ENCODE measurements at regions not wholly inside any gene's neighbourhood (a gene's known extent, or its start where the extent isn't known, plus 50 kb on each side); places are given as distances from the start of the nearest gene placed in this dataset.

DNA sequence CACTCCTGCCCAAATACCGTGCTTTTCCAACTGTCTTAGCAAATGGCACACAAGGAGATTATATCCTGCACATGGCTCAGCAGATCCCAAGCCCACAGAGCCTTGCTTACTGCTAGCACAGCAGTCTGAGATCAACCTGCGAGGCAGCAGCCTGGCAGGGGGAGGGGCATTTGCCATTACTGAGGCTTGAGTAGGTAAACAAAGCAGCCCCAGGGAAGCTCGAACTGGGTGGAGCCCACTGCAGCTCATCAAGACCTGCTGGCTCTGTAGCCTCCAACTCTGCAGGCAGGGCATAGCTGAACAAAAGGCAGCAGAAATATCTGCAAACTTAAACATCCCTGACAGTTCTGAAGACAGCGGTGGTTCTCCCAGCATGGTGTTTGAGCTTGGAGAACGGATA is 70.1 kb upstream of the PTBP2 start (continued):
- TF ChIP-seq TEAD1 (CRISPR knock-in tag; IDR thresholded peaks at IDR 0.05) = no peak
- TF ChIP-seq, protein P1, sequence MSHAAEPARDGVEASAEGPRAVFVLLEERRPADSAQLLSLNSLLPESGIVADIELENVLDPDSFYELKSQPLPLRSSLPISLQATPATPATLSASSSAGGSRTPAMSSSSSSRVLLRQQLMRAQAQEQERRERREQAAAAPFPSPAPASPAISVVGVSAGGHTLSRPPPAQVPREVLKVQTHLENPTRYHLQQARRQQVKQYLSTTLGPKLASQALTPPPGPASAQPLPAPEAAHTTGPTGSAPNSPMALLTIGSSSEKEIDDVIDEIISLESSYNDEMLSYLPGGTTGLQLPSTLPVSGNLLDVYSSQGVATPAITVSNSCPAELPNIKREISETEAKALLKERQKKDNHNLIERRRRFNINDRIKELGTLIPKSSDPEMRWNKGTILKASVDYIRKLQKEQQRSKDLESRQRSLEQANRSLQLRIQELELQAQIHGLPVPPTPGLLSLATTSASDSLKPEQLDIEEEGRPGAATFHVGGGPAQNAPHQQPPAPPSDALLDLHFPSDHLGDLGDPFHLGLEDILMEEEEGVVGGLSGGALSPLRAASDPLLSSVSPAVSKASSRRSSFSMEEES (CRISPR knock-in tag; IDR thresholded peaks at IDR 0.05) = no peak
- TF ChIP-seq ZNF280B (CRISPR knock-in tag; IDR thresholded peaks at IDR 0.05) = no peak
- TF ChIP-seq FOXP1 (CRISPR knock-in tag; IDR thresholded peaks at IDR 0.05) = no peak
- TF ChIP-seq EHMT2 (IDR thresholded peaks at IDR 0.05) = no peak
- TF ChIP-seq ILK (tag; IDR thresholded peaks at IDR 0.05; ENCODE audit: borderline replicate concordance, low read depth) = no peak
- no peak for TF ChIP-seq DACH1 (IDR thresholded peaks at IDR 0.05; ENCODE audit: partially characterized antibody)
- TF ChIP-seq HOXB6 (CRISPR knock-in tag; IDR thresholded peaks at IDR 0.05; ENCODE audit: borderline replicate concordance) = no peak
- TF ChIP-seq MXD1 (CRISPR knock-in tag; IDR thresholded peaks at IDR 0.05; ENCODE audit: borderline replicate concordance, poor library complexity, severe bottlenecking) = no peak
- TF ChIP-seq MAFF (IDR thresholded peaks at IDR 0.05; ENCODE audit: low read length) = no peak
